HG03108 (cell line): ENCODE measurements at regions not wholly inside any gene's neighbourhood (a gene's known extent, or its start where the extent isn't known, plus 50 kb on each side); places are given as distances from the start of the nearest gene placed in this dataset.
"Not testable (repeated sequence)": the region's sequence is repeated elsewhere in the genome, so short reads cannot be mapped to it uniquely, and the experiment has no call there.

Source experiments
- ATAC-seq: cut with Tn5 transposase; IDR thresholded peaks from one replicate; pipeline ENCODE4 v1.9.1; 2021; ENCODE audit warnings: moderate library complexity; ENCODE audit not compliant: unreplicated experiment

DNA sequence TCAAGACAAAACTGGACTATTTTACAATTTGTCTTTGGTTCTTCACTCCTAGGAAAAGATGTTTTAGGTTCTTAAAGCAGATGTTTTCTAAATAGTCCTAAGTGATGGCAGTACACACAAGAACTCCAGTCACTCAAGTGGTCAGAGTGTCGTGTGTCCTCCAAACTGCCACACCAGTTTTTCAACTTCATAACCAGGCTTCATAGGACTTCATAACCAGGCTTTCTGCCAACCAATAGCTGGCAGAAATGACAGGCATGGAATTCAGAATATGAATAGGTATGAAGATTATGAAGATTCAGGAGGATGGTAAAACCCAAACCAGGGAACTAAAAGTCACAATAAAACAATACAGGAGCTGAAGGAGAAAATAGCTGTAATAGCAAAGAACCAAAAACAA, 721.2 kb upstream of the SEMA3D start:
- no peak for ATAC-seq

DNA sequence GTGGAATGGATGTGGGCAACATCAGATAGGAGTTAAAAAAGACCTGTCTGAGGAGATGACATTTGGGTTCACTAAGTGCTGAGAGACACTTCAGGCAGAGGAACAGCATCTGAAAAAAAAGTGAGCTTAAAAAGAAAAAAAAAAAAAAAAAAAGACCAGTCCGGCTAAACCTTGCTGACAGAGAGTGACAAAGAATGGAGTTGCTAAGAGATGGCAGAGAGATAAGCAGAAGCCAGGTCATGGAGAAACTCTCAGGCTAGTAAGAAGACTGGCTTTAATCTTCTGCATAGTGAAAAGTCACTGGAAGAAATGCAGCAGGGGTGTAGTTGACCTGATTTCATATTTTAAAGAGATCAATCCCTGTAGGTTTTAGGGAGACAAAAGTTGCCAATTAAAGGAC, 711.1 kb upstream of the SEMA3D start:
- no peak for ATAC-seq

DNA sequence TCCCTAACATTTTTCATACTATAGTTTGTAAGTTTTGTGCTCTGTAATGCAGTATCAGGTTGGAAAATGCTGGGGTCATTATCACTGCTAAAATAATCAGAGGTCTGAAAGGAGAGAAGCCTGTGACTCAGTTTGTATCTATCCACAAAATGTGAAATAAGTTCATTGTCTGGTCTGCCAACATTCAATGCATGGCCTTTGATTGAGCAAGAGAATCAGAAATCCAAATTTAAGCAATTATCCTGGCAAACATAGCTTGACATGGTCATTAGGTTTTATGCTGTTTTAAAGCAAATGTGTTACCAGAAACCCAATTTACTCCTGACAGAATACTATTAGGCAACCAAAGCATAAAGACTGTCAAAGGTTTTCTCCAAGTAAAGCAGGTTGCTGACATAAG, 709.7 kb upstream of the SEMA3D start:
- ATAC-seq: no peak

DNA sequence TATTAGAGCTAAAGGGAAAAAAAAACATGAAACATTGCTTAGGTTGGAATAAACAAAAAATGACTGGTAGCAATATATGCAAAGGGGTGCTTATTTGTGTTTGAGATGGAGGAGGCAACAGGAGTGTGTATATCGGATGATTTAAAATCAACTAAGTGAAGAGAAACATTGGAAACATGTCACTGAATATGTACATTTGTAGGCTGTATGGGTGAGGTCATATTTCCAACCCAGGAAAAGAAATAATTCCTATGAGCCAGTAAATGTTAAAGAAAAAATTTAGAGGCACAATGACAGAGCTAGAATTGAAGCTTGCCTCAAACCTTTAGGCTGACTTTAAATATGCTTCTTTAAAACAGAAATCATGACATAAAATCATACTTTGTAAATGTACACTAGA, 709.0 kb upstream of the SEMA3D start:
- no peak for ATAC-seq

DNA sequence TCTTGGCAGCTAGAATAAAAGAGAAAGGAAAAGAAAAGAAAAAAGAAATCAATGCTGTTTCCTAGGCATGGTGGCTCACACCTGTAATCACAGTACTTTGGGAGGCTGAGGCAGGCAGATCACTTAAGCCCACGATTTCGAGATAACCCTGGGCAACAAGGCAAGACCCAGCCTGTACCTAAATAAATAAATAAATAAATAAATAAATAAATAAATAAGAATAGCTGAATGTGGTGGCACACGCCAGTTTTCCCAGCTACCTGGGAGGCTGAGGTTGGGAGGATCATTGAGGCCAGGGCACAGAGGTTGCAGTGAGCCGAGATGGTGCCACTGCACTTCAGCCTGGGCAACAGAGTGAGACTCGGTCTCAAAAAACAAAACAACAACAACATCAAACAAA, 705.0 kb upstream of the SEMA3D start:
- not testable (repeated sequence) for ATAC-seq

DNA sequence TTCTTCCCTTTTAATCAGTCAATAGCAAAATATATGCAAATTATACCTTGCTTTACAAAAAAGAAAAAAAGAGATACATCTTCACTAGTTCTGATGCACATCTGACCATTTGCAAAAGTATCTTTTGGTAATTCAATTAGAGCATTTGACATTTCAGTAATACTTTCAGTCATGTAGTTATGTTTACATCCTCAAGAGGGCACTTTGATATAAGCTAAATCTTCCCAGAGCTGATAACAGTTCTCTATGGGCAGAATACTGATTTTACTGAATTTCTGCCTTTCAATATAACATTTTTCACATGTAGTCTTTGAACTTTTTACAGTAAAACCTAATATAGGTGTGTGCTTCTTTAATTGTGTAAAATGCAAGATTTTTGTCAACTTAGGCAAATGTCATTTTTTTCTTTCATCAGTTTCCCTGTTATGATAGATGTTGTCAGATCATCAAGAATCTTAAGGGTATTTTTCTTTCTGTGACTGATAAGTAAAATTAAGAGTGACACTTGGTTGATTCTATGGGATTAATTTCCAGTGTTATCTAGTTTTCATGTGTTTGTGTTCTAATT, 703.5 kb upstream of the SEMA3D start:
- no peak for ATAC-seq

DNA sequence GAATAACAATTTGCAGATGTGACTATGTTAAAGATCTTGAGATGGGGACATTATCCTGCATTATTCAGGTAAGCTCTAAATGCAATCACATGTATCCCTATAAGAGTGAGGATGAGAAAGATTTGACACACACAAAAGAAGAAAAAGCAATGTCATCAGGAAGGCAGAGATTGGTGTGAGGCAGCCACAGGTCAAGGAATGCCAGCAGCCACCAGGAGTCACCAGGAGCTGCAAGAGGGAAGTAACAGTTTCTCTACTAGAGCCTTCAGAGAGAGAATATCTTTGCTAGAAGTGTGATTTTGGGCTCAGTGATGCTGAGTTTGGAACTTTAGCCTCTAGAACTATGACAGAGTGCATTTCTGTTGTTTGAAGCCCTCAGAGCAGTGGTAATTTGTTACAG, 700.3 kb upstream of the SEMA3D start:
- no peak for ATAC-seq

DNA sequence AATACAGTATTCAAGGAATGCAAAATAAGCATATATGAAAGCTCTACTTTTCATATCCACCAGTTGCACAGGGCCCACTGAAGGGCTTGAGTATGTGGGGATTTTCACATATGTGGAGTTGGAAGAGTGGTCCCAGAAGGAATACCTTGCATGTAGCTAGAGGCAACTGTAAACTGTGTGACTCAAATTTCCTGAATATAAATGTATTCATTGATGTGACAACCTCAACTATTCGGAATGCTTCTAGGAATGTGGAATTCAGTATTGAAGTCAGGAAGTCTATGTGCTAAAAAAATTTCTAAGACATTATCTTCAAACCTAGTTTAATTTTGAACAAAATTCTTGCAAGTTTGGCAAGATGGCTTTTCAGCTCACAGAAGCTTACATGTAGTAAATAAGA, 695.5 kb upstream of the SEMA3D start:
- ATAC-seq: no peak

DNA sequence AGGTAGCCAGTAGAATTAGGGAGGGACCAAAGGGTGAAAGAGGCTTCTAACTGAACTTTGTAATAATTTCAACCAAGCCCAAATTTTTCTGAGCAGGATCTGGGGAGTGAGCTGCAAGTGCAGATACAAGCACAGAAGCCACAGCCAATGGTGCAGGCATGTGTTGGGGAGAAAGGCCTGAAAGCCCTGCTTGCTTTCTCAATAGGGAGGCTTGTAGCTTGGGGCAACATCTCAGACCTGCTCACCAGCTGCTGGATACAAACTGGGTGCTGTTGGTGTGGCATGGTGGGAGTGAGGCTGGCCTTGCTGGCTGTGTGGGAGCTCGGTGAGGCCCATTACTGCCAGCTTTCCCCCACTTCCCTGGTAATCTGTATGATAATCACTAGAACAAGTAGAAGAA, 688.5 kb upstream of the SEMA3D start:
- no peak for ATAC-seq

DNA sequence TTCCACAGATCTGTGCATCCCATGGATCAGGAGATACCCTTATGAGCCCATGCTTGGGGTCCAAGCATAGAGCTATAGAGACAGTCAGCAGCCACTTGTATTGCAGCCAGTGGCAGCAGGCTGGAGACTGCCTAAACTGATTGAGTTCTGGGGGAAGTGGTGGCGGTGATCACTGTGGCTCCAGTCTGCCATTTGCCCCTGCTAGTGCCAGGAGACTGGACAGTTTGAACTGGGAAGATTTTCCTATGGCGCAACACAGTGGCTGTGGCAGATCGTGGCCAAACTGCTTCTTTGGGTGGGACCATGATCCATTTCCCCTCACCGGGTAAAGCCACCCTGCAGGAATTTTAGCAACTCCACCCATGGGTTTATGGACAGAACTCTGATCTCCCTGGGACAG, 679.7 kb upstream of the SEMA3D start:
- no peak for ATAC-seq

DNA sequence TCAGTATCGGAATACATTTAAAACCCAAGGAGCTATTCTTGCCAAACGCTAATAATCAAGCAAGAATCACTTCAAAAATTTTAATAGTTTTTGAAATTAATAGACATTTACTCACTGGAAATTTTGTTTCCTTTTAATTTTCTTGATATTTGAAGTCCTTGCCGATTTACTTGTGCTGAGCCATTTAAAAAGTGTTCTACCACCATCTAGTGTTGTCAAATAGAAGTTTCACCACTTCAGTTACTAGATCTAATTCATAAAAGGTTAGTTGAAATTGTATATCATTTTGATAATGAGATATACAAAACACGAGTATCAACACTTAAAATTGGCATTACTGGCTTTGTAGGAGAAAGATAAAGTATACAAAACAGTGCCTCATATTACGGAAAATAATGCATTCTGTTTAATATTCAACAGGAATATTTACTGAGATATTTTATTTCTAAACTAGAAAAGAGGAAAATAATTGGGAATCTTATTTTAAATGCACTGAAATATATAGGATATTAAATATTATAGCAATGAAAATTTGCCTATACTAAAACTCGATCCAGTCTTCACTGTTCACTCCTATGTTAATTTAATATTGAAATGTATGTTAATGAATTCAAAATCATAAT, 664.8 kb upstream of the SEMA3D start:
- no peak for ATAC-seq

DNA sequence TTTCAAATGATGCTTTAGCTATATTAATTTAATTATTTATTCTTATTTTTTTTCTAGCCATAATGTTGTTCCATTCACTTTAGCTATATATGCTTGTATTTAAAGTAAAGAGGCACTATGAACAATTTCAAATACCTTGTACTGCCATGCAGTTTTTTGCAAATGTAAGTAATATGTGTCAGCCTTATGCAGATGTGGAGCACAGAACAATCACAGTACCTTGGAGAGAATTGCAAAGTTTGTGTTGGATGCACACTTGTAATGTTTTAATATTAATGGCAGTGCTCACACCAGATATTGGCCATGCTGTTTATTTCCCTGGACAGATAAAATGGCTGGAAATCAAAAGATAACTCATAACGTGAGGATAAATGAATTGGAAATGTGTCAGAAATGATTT, 663.5 kb upstream of the SEMA3D start:
- ATAC-seq: no peak

DNA sequence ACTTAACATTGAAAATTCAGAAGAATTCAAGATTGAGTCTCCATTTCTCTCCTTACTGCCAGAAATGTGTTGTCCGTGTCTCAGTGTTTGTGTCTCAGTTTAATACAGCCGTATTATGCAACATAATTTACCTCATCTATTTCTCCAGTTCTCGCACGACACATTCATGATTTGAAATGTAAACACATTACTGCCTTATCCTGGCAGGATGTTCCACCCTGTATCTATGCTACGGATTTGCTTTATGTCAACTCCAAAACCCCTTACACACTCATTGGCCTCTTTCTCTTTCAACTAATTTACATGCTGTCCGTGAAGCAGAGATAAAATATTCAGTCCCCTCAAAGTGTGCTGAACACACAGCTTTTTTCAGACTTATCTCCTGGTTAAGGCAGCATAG, 653.7 kb upstream of the SEMA3D start:
- no peak for ATAC-seq

DNA sequence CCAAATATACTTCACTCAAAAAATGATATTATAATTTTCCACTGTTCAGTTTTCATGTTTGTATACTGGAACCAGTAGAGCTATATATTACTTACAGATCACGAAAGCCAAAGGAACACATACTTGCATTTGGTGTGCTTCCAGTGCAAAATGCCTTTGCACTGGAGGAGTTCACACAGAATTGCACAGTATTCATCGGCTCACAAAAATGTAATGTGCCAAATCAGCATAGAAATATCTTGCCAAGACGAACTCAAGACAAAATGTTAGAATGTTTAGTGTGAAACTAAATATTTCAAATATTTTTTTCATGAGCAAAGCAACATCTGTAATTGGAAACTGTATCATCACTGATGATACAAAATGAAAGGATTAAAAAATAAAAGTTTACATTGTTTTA, 646.2 kb upstream of the SEMA3D start:
- no peak for ATAC-seq

DNA sequence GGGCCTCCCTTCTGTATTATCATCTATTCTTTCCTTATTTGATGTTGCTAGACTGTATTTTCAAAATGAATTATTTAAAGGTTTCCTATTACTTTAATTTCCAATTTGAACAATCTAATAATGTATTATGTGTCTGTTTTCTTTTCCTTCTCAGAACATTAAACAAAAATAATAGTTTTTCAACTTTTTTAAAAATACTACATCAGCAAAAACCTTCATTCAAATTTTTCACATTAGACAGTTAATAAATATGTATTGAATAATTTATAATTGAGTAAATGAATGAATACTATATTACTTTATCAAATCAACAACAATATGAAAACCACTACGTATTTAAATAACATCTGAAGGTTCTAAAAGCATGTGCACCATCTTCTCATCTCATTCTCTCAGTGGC, 644.1 kb upstream of the SEMA3D start:
- ATAC-seq: no peak

DNA sequence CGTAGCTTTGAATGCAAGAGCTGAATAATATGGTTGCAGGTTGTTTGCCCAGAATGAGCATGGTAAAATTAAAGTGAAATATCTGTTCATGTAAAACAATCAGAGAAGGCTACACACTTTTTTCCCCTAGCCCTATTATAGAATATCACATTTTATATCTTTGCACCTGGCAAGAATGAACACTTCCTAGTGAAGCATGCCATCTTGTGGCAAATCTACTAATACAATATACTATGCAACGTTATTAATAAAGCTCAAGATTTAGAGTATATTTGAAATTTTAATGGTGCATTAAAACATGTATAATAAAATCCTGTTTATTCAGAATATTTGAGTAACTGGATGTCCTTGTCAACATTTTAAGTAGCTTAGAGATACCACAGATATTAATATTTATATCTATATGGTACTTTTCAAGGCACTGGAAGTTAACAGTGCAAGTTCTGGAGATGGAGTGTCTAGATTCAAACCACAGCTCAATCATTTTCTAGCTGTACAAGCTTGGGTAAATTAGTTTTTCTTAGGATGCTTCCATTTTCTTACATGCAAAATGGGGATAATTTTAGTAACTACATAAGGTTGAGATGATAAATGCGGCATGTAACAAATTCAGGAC, 643.1 kb upstream of the SEMA3D start:
- ATAC-seq: no peak

DNA sequence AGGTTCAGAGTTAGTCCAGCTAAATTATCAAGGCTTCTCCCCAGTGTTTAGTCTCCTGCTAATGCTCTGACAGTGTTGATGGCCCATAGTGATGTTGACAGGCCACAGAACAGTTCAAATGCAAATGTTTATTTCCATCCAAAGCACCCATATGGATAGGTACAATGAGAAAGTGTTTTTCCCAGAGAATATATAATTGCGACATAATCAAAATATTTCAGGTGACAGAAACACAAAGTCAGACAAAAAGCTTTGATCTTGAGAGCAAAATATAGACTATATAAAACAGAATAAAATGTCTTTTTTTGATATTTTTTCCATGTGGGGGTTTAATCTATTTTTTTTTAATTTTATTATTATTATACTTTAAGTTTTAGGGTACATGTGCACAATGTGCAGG, 642.3 kb upstream of the SEMA3D start:
- no peak for ATAC-seq

DNA sequence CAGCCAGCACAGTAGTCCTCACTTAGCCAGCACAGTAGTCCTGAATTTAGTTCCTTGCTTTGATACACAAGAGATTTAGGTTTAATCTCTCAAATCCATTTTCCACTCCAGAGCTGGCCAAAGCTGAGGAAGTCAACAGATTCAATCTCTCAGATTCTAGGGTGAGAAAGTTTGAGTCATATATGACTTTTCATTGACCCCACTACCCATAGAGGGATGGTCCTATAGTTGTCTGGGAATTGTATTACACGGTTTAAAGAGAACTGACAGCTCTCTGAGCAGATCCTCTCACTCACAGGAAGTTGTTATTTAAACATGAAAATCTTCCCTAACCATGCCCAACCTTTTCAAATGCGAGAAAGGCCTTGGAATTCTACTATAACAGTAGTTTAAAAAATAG, 641.8 kb upstream of the SEMA3D start:
- no peak for ATAC-seq

DNA sequence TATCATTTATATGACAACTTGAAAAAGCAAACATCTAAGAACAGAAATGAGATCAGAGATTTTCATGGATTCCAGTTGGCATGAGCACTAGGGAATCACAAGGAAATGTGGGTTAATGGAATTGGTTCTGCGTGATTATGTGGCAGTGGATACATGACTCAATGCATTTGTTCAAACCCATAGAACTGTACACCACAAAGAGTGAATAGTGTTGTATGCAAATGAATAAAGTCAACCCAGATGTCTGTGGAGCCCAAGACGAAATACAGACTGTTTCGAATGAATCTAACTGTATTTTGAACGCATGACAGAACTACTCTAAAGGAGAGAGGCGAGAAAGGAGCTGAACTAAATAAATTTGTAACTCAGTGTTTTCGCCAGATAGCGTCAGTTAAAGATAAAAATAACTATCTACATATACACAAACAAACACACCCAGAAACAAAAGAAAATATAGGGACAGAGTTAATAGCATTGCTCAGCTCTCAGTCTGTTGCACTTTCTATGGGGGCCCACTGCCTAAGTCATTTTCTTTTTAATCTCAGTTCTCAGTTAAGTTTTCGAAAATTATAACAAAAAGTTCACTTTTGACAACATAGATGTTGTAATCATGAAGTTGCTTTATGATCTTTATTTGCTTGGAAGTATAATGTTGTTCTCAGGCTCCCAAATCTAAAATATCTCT, 636.7 kb upstream of the SEMA3D start:
- no peak for ATAC-seq

DNA sequence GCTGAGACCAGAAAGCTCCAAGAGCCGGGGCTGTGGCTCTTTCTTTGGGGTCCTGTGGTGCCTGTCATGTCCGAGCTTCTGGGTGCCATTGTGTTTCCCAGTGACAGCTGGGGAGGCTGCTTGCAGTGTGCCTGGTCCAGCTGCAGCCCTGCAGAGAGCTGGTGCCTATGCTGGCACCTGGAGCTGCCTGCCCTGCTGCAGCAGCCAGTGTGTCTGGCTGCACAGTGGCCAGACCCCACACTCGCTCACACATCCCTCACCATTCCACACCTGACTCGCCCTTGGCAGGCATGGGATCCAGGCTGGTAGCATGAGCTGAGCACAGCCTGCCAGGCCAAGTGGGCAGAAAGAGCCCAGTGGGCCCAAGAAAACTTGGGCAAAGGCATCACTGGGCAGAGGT, 635.1 kb upstream of the SEMA3D start:
- no peak for ATAC-seq

DNA sequence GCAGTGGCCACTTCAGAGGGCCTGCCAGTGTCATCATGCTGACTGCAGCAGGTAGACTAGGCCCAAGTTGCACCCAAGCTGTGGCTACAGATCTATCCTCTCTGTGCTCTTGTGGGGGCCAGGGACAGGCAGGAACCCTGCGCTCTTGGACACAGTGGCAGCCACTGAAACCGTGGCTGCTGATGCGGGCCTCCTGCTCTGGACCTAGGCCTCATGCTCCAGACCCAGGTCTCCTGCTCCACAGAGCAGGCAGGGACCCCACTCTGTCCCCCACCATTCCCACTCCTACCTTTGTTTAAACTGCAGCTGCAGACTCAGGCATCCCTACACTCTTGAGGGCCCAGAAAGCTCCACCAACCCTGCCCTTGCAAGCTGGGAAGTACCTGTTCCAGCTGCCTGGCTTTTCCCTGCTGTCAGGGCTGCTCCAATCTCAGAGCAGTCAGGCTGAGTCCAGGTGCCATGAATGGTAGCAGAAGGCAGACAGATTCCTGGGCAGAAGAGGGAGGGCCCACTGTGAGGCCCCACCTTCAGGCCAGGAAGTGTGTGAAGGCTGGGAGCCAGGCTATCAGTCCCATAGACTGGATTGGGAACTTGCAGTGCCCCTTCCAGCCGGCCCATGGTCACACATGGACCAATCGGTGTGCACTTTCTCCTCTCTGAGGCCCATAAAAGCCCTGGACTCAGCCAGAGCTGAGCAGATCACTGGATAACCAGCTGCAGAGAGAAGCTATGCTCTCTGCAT, 634.0 kb upstream of the SEMA3D start:
- ATAC-seq: no peak

DNA sequence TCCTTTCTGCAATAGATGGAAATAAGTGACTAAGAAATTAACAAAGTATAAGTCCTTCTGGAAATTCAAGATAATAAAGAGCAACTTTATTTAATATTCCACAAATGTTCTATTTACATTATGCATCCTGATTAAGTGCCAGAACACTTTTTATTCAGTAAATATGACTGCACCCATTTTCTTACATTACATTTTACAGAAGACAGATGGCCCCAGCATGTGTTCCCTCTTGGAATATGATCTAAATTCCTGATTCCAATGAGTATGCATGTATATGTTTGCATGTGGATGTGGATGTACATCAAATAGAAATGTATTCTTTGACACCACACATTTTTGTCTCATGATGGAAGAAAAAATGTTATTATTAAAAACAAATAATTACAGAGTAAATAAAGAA, 628.7 kb upstream of the SEMA3D start:
- no peak for ATAC-seq
